Loucy (cell line): ENCODE measurements at regions not wholly inside any gene's neighbourhood (a gene's known extent, or its start where the extent isn't known, plus 50 kb on each side); places are given as distances from the start of the nearest gene placed in this dataset.

Experiments
- EZH2phosphoT487 ChIP-seq: fragments of 200-600 bp; IDR thresholded peaks from 2 replicates; pipeline ENCODE4 v1.6.1; 2018; ENCODE audit warnings: antibody characterized with exemption, mild to moderate bottlenecking, moderate library complexity, borderline replicate concordance
- TF ChIP-seq, protein P1 (sequence below): fragments of 200-600 bp; sonication (generic); conservative IDR thresholded peaks from 2 replicates; pipeline ENCODE4 v1.5.1; 2014; ENCODE audit warnings: mild to moderate bottlenecking, antibody characterized with exemption, low read length

DNA sequence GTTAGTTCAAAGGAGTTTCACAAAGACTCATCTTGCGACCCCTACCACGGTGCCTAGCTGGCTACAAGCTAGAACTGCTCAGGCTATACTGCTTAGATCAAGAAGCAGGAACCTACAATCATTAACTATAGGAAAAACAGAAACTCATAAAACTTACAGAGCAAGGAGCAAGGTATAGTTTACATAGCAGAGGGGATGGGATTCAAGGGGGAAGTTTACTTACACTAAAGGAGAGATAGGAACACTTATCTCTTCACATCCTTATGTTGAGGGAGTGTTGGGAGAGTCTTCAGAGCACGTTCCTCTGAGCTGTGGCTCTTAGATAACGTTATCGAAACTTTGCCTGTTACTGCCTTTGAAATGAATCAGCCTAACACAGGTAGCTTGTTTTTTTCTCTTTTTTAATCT, 58.1 kb downstream of the FSCB start:
- TF ChIP-seq, protein P1, sequence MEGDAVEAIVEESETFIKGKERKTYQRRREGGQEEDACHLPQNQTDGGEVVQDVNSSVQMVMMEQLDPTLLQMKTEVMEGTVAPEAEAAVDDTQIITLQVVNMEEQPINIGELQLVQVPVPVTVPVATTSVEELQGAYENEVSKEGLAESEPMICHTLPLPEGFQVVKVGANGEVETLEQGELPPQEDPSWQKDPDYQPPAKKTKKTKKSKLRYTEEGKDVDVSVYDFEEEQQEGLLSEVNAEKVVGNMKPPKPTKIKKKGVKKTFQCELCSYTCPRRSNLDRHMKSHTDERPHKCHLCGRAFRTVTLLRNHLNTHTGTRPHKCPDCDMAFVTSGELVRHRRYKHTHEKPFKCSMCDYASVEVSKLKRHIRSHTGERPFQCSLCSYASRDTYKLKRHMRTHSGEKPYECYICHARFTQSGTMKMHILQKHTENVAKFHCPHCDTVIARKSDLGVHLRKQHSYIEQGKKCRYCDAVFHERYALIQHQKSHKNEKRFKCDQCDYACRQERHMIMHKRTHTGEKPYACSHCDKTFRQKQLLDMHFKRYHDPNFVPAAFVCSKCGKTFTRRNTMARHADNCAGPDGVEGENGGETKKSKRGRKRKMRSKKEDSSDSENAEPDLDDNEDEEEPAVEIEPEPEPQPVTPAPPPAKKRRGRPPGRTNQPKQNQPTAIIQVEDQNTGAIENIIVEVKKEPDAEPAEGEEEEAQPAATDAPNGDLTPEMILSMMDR, result no peak
- TF ChIP-seq EZH2phosphoT487, result no peak
